ENCODE measurements at regions not wholly inside any gene's neighbourhood (a gene's known extent, or its start where the extent isn't known, plus 50 kb on each side); places are given as distances from the start of the nearest gene placed in this dataset.

DNA sequence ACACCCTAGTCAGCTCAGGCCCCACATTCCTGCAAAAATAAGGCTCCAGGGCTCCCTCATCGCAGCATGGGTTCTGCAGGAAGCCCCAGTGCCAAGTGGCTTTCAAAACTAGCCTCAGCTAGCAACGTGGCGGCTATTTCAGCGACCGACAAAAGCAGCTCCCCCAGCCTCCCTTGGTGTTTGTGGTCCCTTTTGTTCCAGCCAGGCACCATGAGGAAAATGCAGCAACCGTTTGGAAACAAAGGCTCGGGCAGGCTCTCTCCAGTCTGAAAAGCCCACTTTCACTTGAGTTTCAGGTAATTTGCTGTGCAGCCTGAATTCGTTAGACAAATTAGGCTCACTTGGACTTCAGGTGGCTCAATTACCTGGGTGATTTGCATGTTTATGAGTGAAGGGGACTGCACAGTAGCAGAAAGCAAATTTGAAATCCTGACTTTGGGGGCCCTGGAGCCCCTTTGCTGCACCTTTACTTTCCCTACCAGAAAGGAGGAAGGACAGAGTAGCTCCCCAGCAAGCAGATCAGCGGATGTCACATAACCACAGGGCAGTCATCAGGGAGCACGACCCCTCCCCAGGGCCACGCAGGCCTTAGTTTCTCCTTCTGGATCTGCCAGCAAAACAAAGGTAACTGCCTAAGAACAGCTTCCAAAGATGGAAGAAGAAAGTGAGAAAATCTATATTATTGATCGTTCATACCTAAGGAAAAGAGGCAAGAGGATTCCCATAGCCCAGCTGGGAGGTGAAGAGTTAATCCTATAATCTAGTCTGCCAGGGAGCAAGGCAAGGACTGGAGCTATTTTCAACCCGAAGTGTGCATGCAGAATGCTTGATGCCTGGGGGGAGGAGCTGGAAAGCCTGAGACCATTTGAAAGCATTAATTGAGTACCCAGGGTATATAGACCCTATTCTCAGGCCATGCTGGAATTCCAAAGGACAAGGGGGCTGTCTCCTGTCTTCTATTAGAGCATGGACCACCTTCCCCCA, 143.1 kb upstream of the SDK2 start:
- no peak for ATAC-seq
- no peaks in the 10 kb centered on the region for H3K9me2 ChIP-seq (ENCODE audit: insufficient read depth)
- no peaks in the 10 kb centered on the region for H3K9me3 ChIP-seq (ENCODE audit: control insufficient read depth in 1 of 2, insufficient read depth in 1 of 2, low read depth in 1 of 2, low read length in 2 of 2)
- RAD21 ChIA-PET (ENCODE audit: low non-redundant PET in 1 of 2, low total read pairs in 2 of 2, uncharacterized antibody in 2 of 2, unreplicated experiment in 2 of 2): no interaction called here
- peaks cover 0 to 8% of the 10 kb centered on the region in 2 experiments; a peak in 2 of 4 replicates for H3K4me1 ChIP-seq (ENCODE audit: control insufficient read depth in 1 of 2, insufficient read depth in 2 of 2, low read length in 2 of 2)
- no peaks in the 10 kb centered on the region for H3K36me3 ChIP-seq (ENCODE audit: control insufficient read depth in 1 of 2, insufficient read depth in 2 of 2, low read length in 2 of 2)
- no peak overlapping the region for H2AFZ ChIP-seq (ENCODE audit: low read depth, low read length, poor library complexity, severe bottlenecking)
- H3K4me2 ChIP-seq (ENCODE audit: low read length): no peak overlapping the region
- no peaks in the 10 kb centered on the region for H4K20me1 ChIP-seq (ENCODE audit: insufficient read depth)
- no peak overlapping the region for H3K9ac ChIP-seq (ENCODE audit: low read length)
- TF ChIP-seq CEBPB (IDR thresholded peaks at IDR 0.05; ENCODE audit: low read depth): no peak
- no peak for TF ChIP-seq SP1 (IDR thresholded peaks at IDR 0.05; ENCODE audit: low read depth)
- TF ChIP-seq ELF1 (IDR thresholded peaks at IDR 0.05; ENCODE audit: borderline replicate concordance, low read depth): no peak
- no peak for TF ChIP-seq TCF7L2 (IDR thresholded peaks at IDR 0.05; ENCODE audit: borderline replicate concordance, extremely low read depth, insufficient read depth, insufficient read length)
- no peak for TF ChIP-seq EZH2phosphoT487 (IDR thresholded peaks at IDR 0.05; ENCODE audit: borderline replicate concordance)
- TF ChIP-seq, protein P1, sequence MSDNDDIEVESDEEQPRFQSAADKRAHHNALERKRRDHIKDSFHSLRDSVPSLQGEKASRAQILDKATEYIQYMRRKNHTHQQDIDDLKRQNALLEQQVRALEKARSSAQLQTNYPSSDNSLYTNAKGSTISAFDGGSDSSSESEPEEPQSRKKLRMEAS (IDR thresholded peaks at IDR 0.05): no peak
- TF ChIP-seq ZNF274 (IDR thresholded peaks at IDR 0.05; ENCODE audit: low read depth, low read length): no peak
- TF ChIP-seq JUND (IDR thresholded peaks at IDR 0.05): no peak
- no peak for TF ChIP-seq POLR2A (IDR thresholded peaks at IDR 0.05; ENCODE audit: borderline replicate concordance, extremely low read depth, insufficient read depth, insufficient read length)
- TF ChIP-seq ZFX (IDR thresholded peaks at IDR 0.05): no peak
- no peak for TF ChIP-seq YY1 (IDR thresholded peaks at IDR 0.05; ENCODE audit: extremely low read depth, insufficient replicate concordance, low read depth, low read length)
- BruUV-seq (replicated peaks): no TSS peak
- no peak overlapping the region for H3K27ac ChIP-seq (ENCODE audit: low read depth, low read length)
- intact Hi-C loops (cut with micrococcal nuclease): loop anchor here (10.0 kb wide), 1 partner anchor 533 kb away; no protein-coding TSS in a partner anchor
- POLR2A ChIA-PET: no interaction called here
- H3K79me2 ChIP-seq (ENCODE audit: insufficient read depth, low read length): no peaks in the 10 kb centered on the region
- H3K27me3 ChIP-seq (ENCODE audit: insufficient read depth, low read length): peaks cover 77% of the 10 kb centered on the region
- CTCF ChIA-PET: no interaction called here
- DNase-seq (ENCODE audit: low read depth, low spot score): no peak
- H3K4me3 ChIP-seq (replicated peaks in 1 of 2; ENCODE audit: low read depth in 1 of 2, low read length in 2 of 2): no peak overlapping the region

Measured in HCT116 (cell line).